Keratinocyte (primary cell): ENCODE measurements at regions not wholly inside any gene's neighbourhood (a gene's known extent, or its start where the extent isn't known, plus 50 kb on each side); places are given as distances from the start of the nearest gene placed in this dataset.

Experiments
- DNase-seq: peaks from one replicate; pipeline ENCODE4 v3.0.0-alpha.2; 2011; ENCODE audit warnings: low read depth, missing footprints, low spot score
- FAIRE-seq: peaks from 2 replicates; lab custom pipeline; 2011; peaks lifted over from hg19 to GRCh38; lab: Jason Lieb, UNC
- H2AFZ ChIP-seq: 2 replicates; pipeline ENCODE4 v1.6.0; 2012; ENCODE audit warnings: low read length, control low read depth, inconsistent platforms; ENCODE audit not compliant: control insufficient read depth
- H3K27ac ChIP-seq: 2 replicates; pipeline ENCODE4 v1.5.1; 2011; ENCODE audit warnings: low read length; ENCODE audit not compliant: control insufficient read depth, insufficient read depth
- H3K27me3 ChIP-seq: 3 replicates; pipeline ENCODE4 v1.6.0; 2011; ENCODE audit warnings: low read length; ENCODE audit not compliant: control insufficient read depth, insufficient read depth; ENCODE audit errors: extremely low read depth
- H3K36me3 ChIP-seq, 2 experiments: 2 replicates in 1 of 2; 3 replicates in 1 of 2; pipeline ENCODE4 v1.5.1; 2011; ENCODE audit warnings: low read length in 2 of 2, mild to moderate bottlenecking in 1 of 2; ENCODE audit not compliant: control insufficient read depth in 2 of 2, insufficient read depth in 2 of 2; ENCODE audit errors: extremely low read depth in 1 of 2
- H3K4me1 ChIP-seq: 3 replicates; pipeline ENCODE4 v1.5.1; 2011; ENCODE audit warnings: low read length; ENCODE audit not compliant: control insufficient read depth, insufficient read depth; ENCODE audit errors: extremely low read depth
- H3K4me2 ChIP-seq: 3 replicates; pipeline ENCODE4 v1.6.0; 2011; ENCODE audit warnings: low read depth, low read length; ENCODE audit not compliant: control insufficient read depth, insufficient read depth; ENCODE audit errors: extremely low read depth
- H3K4me3 ChIP-seq, 3 experiments: fragments of 200-600 bp in 1 of 3; sonication (generic) in 1 of 3; 2 replicates in 2 of 3; 3 replicates in 1 of 3; pipeline ENCODE4 v1.5.1; 2011 to 2016; ENCODE audit warnings: low read length in 3 of 3, mild to moderate bottlenecking in 3 of 3, control low read depth in 2 of 3, inconsistent platforms in 1 of 3, low read depth in 1 of 3, mixed read lengths in 1 of 3, mixed run types in 1 of 3, moderate library complexity in 1 of 3; ENCODE audit not compliant: control insufficient read depth in 2 of 3, insufficient read depth in 2 of 3; ENCODE audit errors: extremely low read depth in 1 of 3
- H3K79me2 ChIP-seq: 2 replicates; pipeline ENCODE4 v1.6.0; 2012; ENCODE audit warnings: low read length; ENCODE audit not compliant: control insufficient read depth, insufficient read depth
- H3K9ac ChIP-seq: 3 replicates; pipeline ENCODE4 v1.6.0; 2011; ENCODE audit warnings: low read length; ENCODE audit not compliant: control insufficient read depth, insufficient read depth; ENCODE audit errors: extremely low read depth
- H3K9me1 ChIP-seq: 3 replicates; pipeline ENCODE4 v1.6.0; 2011; ENCODE audit warnings: low read length; ENCODE audit not compliant: control insufficient read depth, insufficient read depth; ENCODE audit errors: extremely low read depth
- H3K9me3 ChIP-seq: 2 replicates; pipeline ENCODE4 v1.5.1; 2012; ENCODE audit warnings: low read depth, low read length; ENCODE audit not compliant: control insufficient read depth
- H4K20me1 ChIP-seq: 3 replicates; pipeline ENCODE4 v1.6.0; 2011; ENCODE audit warnings: low read length; ENCODE audit not compliant: control insufficient read depth, insufficient read depth; ENCODE audit errors: extremely low read depth
- CTCF ChIP-seq, 3 experiments: IDR thresholded peaks in 1 of 3; conservative IDR thresholded peaks in 1 of 3; optimal IDR thresholded peaks in 1 of 3; 2 replicates in 2 of 3; 3 replicates in 1 of 3; pipeline versions ENCODE3 to v1.5.1; 2011; ENCODE audit warnings: low read length in 3 of 3, mild to moderate bottlenecking in 3 of 3, moderate library complexity in 2 of 3, control low read depth in 1 of 3, inconsistent platforms in 1 of 3; ENCODE audit not compliant: insufficient read depth in 2 of 3; ENCODE audit errors: extremely low read depth in 1 of 3
- EZH2 ChIP-seq: IDR thresholded peaks from one replicate; pipeline ENCODE4 v1.6.1; 2012; ENCODE audit warnings: inconsistent platforms, mild to moderate bottlenecking, low read length, moderate library complexity
- dilution Hi-C: fragments of 300-500 bp; cut with MboI; formaldehyde crosslinking; loops from one replicate; pipeline ENCODE4 v1.7.0; 2020; ENCODE audit warnings: low sequenced_read_pairs; ENCODE audit not compliant: extremely low pct_ligation_motif_present

GRCh38 chr7:82672078-82672477, 228.5 kb upstream of the CACNA2D1 start:
- no peak for TF ChIP-seq EZH2
- no peak for TF ChIP-seq CTCF (optimal IDR thresholded peaks at IDR 0.05 in 1 of 3, IDR thresholded peaks at IDR 0.05 in 1 of 3, conservative IDR thresholded peaks at IDR 0.05 in 1 of 3; ENCODE audit: extremely low read depth in 1 of 3, insufficient read depth in 2 of 3, low read length in 3 of 3)
- no peak overlapping the region for H2AFZ ChIP-seq

GRCh38 chr7:82669141-82669540, 225.6 kb upstream of the CACNA2D1 start:
- Histone ChIP-seq H3K4me1 (no peaks in the 10 kb centered on the region), H3K9ac (no peak overlapping the region), H3K79me2 (no peaks in the 10 kb centered on the region), H3K36me3 (no peaks in the 10 kb centered on the region), H3K9me1 (no peaks in the 10 kb centered on the region), H3K9me3 (no peaks in the 10 kb centered on the region), H4K20me1 (no peaks in the 10 kb centered on the region), H3K4me3 (no peak overlapping the region), H3K27ac (no peak overlapping the region), H3K27me3 (no peaks in the 10 kb centered on the region), H3K4me2 (no peak overlapping the region), H2AFZ (no peak overlapping the region)
- TF ChIP-seq CTCF (optimal IDR thresholded peaks at IDR 0.05 in 1 of 3, IDR thresholded peaks at IDR 0.05 in 1 of 3, conservative IDR thresholded peaks at IDR 0.05 in 1 of 3; ENCODE audit: extremely low read depth in 1 of 3, insufficient read depth in 2 of 3, low read length in 3 of 3) (no peak), EZH2 (no peak)
- DNase-seq (no peak), FAIRE-seq (no peak)
- dilution Hi-C loops: no loop called here

More at GRCh38 chr7:82672078-82672477, 228.5 kb upstream of the CACNA2D1 start:
- no peaks in the 10 kb centered on the region for H4K20me1 ChIP-seq
- no peak overlapping the region for H3K27ac ChIP-seq
- H3K4me2 ChIP-seq: no peak overlapping the region
- no peaks in the 10 kb centered on the region for H3K79me2 ChIP-seq
- no peaks in the 10 kb centered on the region for H3K4me1 ChIP-seq
- no peak overlapping the region for H3K4me3 ChIP-seq
- FAIRE-seq (no peak), DNase-seq (no peak)
- no peak overlapping the region for H3K9ac ChIP-seq
- H3K9me3 ChIP-seq: no peaks in the 10 kb centered on the region
- no peaks in the 10 kb centered on the region for H3K27me3 ChIP-seq
- dilution Hi-C loops: no loop called here
- H3K9me1 ChIP-seq: no peaks in the 10 kb centered on the region
- no peaks in the 10 kb centered on the region for H3K36me3 ChIP-seq
